HG03064 (cell line): ENCODE measurements at regions not wholly inside any gene's neighbourhood (a gene's known extent, or its start where the extent isn't known, plus 50 kb on each side); places are given as distances from the start of the nearest gene placed in this dataset.

Experiments used
- ATAC-seq: cut with Tn5 transposase; IDR thresholded peaks from one replicate; pipeline ENCODE4 v1.9.1; 2021; ENCODE audit warnings: low read depth; ENCODE audit not compliant: unreplicated experiment

DNA sequence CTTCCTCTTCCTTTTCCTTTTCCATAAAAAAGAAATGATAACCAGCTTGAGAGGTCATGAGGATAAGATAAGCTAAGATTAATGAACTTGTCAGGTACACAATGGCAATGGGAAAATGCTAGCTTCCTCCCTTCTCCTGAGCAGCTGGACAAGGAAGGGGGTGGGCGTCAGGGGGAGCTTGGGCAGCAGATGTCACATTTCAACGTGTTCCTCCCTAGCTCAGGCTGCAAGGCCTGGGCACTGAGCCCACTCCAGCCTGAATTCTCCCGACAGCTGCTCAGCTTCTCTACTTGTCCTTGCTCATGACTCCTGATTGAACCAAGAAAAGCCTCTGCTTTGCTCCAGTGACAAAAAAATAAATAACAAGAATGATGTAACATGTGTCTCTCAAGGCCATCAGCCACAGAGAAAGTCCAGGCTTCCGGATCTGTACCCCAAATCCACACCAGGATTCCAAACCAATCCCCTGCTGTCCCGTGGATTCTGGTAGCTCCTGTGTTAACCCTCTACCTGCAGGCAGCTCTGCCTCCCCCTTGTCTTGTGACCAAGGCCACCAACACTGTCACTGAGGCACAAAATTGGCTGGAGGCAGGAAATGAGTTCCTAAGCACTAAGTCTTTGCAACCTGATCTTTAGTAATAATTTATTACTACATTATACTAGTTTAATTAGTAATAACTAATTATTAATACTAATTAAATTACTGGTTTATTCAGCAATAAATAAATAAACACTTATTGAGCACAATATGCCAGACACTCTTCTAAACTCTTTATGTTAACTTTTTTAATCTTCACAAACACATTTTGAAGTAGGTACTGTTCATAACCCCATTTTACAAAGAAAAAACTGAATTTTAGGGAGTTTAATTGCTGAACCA is 146.5 kb downstream of the CCDC34 start:
- ATAC-seq, result no peak

DNA sequence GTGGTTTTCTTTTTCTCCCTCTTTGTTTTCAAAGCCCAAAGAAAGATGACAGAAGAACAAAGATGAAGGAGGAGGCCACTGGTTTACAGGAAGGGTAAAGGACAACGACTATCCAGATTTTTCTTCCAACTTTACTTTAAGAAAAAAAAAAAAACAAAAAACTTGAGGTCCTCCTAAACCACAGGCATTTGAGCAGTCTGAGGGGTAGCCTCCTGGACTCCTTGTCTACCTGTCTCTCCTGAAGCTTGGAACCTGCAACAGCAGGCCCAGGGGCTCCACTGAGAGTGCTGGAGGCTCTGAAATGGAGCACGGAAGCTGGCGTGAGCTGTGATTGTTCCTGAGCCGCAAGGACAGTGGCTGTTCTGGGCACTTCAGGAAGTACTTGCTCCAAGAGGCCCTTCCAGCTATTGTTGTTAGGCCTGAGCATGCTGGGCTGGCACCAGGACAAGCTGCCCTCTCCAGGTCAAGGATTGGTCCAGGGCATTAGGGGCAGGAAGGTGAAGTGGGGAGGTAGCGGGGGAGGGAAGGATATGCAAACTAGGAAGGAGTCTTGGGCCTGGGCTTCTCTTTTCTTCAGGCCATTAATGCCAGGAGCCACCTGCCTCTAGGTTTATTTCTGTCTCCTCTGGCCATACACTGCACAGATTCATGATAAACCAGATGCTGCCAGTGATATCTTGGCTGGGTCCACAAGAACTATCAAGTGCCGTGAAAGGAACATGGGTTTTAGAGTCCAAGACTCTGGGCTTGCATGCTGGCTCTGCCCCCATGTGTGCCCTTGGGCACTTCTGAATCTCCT is 147.3 kb downstream of the CCDC34 start:
- no peak for ATAC-seq

DNA sequence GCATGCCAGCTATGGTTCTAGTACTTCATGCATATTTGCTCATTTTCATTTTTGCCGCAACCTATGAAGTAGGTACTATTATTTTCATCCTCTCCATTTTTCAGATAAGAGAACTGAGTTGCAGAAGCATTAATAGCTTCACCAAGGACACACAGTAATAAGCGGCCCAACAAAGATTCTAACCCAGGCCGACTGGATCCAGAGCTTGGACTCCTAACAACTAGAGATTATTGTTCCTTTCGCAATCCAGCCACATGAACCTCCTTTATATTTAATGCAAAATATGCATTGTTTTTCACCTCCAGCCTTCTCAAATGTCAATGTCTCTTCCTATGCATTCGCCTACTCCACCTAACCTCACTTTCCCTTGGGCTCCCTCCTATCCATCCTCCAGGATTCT is 148.3 kb downstream of the CCDC34 start:
- ATAC-seq, result no peak

DNA sequence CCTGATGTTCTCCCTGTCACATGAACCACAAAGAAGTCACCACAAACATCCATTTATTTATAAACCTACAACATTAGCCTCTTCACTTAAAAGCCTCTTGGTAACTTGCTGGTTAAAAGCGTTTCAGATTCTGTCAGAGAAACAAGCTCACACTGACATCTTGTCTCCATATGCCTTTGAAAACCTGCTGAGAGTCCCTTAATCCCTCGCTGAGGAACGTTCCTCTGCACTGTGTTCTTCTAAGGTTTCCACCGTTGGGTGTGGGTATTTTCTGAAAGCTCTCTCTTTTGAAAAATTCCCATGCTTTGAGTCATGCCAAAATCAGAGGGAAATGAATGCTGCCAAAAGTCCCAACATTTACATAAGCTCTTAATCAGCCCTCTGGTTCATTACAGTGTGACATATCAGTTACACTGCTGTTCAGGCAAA is 149.8 kb downstream of the CCDC34 start:
- no peak for ATAC-seq

GRCh38 chr11:27212248-27212780 is 150.7 kb downstream of the CCDC34 start:
- ATAC-seq, result no peak

GRCh38 chr11:27211370-27212127 is 151.5 kb downstream of the CCDC34 start:
- no peak for ATAC-seq

DNA sequence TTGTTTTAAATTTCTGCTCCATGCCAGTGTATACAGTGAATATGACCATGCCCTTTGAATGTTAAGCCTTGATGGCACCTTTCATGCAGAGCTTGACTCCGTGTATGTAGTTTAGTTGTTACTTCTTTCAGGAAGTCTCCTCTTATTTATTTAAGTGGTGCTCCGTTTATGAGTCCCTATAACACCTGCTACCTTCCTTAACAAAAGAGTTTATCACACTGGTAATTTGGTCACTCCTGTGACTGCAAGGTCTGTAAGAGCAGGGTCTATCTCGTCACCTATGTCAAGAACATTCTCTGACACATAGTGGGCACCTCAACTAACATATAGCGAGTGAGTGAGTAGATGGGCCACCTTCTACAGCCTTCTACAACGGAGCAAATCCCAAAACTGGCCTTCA is 152.5 kb downstream of the CCDC34 start:
- ATAC-seq, result no peak

GRCh38 chr11:27209562-27210005 is 153.4 kb downstream of the CCDC34 start:
- ATAC-seq, result peak; percentile 55

DNA sequence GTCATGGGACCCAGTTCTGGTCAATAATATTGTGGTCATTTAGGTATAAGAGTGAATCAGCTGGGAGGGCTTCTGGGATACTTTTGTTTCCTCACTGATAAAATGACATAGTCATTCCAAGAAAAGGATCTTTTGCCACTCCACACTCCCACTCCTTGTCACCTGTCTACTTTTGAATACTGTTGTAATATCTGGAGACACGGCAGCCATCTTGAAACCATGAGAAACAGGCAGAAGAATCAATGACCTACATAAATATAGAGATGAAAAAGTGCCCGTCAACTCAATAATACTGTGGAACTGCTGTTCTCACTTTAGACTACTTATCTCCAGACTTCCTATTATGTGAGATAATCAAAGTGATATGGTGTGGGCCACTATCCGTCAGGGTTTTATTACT is 154.2 kb downstream of the CCDC34 start:
- no peak for ATAC-seq

DNA sequence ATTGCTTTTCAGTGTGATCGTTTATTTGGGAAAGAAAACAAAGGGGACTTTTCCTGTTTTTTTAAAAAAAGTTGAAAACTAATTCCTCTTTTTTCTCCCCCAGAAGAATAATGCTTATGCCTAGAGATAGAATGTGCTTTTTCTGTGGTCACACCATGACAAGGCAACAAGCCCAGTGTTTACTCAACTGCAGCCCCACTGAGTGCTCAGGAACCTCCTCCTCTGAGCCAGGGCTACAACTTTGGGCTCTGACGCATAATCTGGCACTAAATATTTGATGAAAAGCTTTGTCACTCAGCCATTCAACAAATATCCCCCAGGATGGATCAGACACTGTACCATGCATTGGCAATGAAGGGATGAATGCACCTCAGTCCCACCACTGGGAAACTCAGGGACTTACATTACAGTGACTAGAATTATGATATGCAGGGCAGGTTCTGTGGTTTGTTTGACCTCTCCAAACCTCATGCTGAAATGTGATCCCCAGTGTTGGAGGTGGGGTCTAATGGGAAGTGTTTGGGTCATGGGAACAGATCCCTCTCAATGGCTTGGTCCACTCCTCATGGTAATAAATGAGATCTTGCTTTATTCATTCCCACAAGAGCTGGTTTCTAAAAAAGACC is 155.9 kb downstream of the CCDC34 start:
- ATAC-seq, result no peak

DNA sequence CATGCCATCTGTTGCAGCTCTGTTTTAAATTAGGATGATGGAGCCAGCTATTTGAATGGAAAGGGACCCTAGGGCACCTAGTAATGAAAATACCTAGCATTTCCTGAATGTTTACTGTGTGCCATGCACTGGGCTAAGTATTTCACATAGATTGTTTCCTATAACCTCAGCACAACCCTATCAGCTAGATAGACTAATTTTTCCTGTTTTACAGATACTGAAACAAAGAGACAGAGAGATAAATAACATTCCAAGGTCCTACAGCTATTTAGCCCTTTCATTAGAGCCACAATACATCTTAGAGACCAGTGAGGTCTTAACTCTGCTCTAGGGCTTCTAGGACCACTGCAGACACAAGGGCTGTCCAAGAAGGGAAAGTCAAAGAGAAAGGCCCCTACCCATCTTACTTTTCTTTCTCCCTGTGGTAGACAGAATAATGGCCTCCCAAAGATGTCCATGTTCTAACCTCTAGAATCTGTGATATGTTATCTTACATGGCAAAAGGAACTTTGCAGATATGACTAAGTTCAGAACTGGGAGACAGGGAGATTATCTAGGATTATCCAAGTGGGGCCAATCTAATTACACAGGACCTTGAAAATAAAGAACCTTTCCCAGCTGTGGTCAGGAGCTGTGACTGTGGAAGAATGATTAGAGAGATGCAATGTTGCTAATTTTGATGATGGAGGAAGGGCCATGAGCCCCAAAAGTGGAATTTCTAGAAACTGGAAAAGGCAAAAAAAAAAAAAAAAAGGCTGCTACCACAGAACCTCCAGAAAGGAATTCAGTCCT is 157.0 kb downstream of the CCDC34 start:
- no peak for ATAC-seq

GRCh38 chr11:27205250-27205649 is 157.8 kb downstream of the CCDC34 start:
- ATAC-seq, result no peak

- ATAC-seq, result no peak
Observed at GRCh38 chr11:27204529-27204928, 158.5 kb downstream of the CCDC34 start.

- no peak for ATAC-seq
Observed at GRCh38 chr11:27203077-27203647, 159.9 kb downstream of the CCDC34 start.

GRCh38 chr11:27201454-27202302 is 161.1 kb downstream of the BBOX1 start:
- no peak for ATAC-seq

DNA sequence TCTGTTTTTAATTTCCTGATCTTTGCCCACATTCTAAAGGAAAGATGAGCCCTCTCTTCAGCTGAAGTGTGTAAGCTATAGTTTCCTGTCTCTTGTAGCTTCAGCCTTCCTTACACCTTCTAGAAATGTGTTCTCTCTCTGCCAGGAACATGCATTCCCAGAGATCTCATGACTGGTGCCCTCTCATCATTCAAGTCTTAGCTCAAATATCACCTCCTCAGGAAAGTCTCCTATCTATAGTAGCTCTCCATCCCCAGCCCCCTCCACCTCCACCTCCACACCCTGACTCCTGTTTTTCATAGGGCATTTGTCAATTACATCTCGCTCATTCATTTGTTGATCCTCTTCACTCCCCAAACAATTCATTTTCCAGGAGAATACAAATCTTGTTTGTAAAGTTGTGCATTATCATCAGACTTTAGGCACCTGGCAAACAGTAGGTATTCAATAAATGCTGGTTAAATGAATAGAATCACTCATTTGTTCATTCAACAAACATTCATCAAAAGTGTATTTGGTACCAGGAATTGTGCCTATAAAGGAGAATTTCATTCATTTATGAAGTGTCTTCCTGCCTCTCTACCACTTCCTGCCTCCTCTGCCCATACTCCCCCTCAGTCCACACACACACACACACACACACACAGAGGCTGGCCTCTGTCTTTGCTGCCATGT is 160.3 kb downstream of the BBOX1 start:
- no peak for ATAC-seq

DNA sequence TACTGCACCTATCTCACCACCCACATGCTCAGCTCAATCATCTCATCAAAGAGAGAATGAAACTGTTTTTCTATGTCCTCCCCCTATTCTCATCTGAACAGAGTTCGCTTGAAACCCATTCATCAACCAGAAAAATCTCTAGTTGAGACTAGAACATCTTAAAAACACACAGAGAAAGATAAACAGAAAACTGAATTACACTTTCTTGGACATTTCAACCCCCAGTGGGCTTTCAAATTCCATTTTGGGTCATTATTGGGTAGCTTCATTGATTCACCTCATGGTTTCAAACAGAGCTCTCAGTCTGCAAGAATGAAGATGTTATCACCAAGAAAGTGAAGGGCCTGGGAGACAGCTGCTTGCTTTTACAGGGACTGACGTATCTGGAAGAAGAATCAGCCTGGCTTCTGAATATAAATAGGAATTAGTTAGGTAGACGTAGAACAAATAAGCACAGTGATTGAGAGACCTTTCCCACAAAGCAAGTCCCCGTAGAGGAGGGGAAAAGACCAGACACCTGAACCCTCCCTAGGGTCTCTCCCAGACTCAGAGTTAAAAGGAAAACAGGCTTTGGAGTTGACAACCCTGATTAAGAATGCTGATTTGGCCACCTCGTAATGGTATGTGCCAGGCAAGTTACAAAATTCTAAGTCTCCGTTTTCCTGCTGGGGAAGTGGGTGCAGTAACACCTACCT is 155.7 kb downstream of the BBOX1 start:
- ATAC-seq, result no peak
